Endodermal cell (in vitro differentiated cells): ENCODE measurements at regions not wholly inside any gene's neighbourhood (a gene's known extent, or its start where the extent isn't known, plus 50 kb on each side); places are given as distances from the start of the nearest gene placed in this dataset.
"Not testable (repeated sequence)": the region's sequence is repeated elsewhere in the genome, so short reads cannot be mapped to it uniquely, and the experiment has no call there.

ENCODE experiments used
- DNase-seq: peaks from one replicate; pipeline ENCODE4 v3.0.0-alpha.2; 2017
- H3K27ac ChIP-seq: 2 replicates; pipeline ENCODE4 v1.5.1; 2013; ENCODE audit warnings: mild to moderate bottlenecking, low read depth, low read length, moderate library complexity
- H3K27me3 ChIP-seq: 2 replicates; pipeline ENCODE4 v1.6.1; 2013; ENCODE audit warnings: mild to moderate bottlenecking, low read length, moderate library complexity; ENCODE audit not compliant: insufficient read depth, control insufficient read depth, poor library complexity, severe bottlenecking
- H3K36me3 ChIP-seq: 2 replicates; pipeline ENCODE4 v1.7.0; 2013; ENCODE audit warnings: mild to moderate bottlenecking, low read length, moderate library complexity; ENCODE audit not compliant: control insufficient read depth, insufficient read depth
- H3K4me1 ChIP-seq: one replicate; pipeline ENCODE4 v1.7.0; 2013; ENCODE audit warnings: low read length; ENCODE audit not compliant: control insufficient read depth, insufficient read depth
- H3K4me3 ChIP-seq: 2 replicates; pipeline ENCODE4 v1.5.1; 2013; ENCODE audit warnings: mild to moderate bottlenecking, low read length, moderate library complexity
- H3K9ac ChIP-seq: 2 replicates; pipeline ENCODE4 v1.6.1; 2013; ENCODE audit warnings: mild to moderate bottlenecking, low read length, moderate library complexity; ENCODE audit not compliant: poor library complexity, severe bottlenecking; ENCODE audit errors: extremely low read depth
- H3K9me3 ChIP-seq: 2 replicates; pipeline ENCODE4 v1.6.1; 2013; ENCODE audit warnings: mild to moderate bottlenecking, low read length, moderate library complexity; ENCODE audit not compliant: control insufficient read depth
- H3K27ac Mint-ChIP-seq: 2 replicates; pipeline ENCODE4 v1.8.0; 2020; ENCODE audit warnings: mixed read lengths
- H3K27me3 Mint-ChIP-seq: 2 replicates; pipeline ENCODE4 v1.8.0; 2021; ENCODE audit warnings: mild to moderate bottlenecking, mixed read lengths; ENCODE audit not compliant: insufficient read depth
- H3K36me3 Mint-ChIP-seq: 2 replicates; pipeline ENCODE4 v1.8.0; 2020; ENCODE audit warnings: low read depth, mixed read lengths
- H3K4me1 Mint-ChIP-seq: 2 replicates; pipeline ENCODE4 v1.8.0; 2020; ENCODE audit warnings: mixed read lengths
- H3K4me3 Mint-ChIP-seq: 2 replicates; pipeline ENCODE4 v1.8.0; 2020; ENCODE audit warnings: mild to moderate bottlenecking, moderate library complexity, mixed read lengths
- H3K9me3 Mint-ChIP-seq: 2 replicates; pipeline ENCODE4 v1.8.0; 2020; ENCODE audit warnings: mild to moderate bottlenecking, mixed read lengths
- WGBS, 2 experiments: methylation state at CpG; one replicate each; pipeline versions ENCODE4 v1.1.5 to v1.1.7; 2013; ENCODE audit warnings: missing lambda C conversion rate in 2 of 2, mixed read lengths in 1 of 2; ENCODE audit not compliant: insufficient coverage in 1 of 2, insufficient read length in 1 of 2; 5-methylcytosine and 5-hydroxymethylcytosine counted together
- TF ChIP-seq, protein P1 (sequence below): fragments of 200-600 bp; sonication (generic); conservative IDR thresholded peaks from 2 replicates; pipeline ENCODE4 v1.5.0; 2021; ENCODE audit warnings: antibody characterized with exemption, mild to moderate bottlenecking

DNA sequence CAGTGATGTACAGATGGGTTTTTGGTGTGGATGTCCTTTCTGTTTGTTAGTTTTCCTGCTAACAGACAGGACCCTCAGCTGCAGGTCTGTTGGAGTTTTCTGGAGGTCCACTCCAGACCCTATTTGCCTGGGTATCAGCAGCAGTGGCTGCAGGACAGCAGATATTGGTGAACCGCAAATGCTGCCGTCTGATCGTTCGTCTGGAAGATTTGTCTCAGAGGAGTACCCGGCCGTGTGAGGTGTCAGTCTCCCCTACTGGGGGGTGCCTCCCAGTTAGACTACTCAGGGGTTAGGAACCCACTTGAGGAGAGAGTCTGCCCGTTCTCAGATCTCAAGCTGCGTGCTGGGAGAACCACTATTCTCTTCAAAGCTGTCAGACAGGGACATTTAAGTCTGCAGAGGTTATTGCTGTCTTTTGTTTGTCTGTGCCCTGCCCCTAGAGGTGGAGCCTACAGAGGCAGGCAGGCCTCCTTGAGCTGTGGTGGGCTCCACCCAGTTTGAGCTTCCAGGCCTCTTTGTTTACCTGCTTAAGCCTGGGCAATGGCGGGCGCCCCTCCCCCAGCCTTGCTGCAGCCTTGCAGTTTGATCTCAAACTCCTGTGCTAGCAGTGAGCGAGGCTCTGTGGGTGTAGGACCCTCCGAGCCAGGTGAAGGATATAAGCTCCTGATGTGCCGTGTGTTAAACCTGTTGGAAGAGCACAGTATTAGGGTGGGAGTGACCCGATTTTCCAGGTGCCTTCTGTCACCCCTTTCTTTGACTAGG, 66.3 kb upstream of the PAM start:
- not testable (repeated sequence) for H3K4me3 ChIP-seq, H3K4me1 ChIP-seq, H3K4me1 Mint-ChIP-seq, DNase-seq, H3K27ac ChIP-seq, H3K27me3 Mint-ChIP-seq, H3K27ac Mint-ChIP-seq, H3K9ac ChIP-seq, H3K27me3 ChIP-seq, H3K36me3 ChIP-seq, H3K4me3 Mint-ChIP-seq, H3K36me3 Mint-ChIP-seq
- peaks cover 35% of the 10 kb centered on the region for H3K9me3 Mint-ChIP-seq
- peaks cover 19% of the 10 kb centered on the region for H3K9me3 ChIP-seq
- 93 to 95% methylated on average over 12 to 14 of the region's 14 CpGs for WGBS, 2 experiments

DNA sequence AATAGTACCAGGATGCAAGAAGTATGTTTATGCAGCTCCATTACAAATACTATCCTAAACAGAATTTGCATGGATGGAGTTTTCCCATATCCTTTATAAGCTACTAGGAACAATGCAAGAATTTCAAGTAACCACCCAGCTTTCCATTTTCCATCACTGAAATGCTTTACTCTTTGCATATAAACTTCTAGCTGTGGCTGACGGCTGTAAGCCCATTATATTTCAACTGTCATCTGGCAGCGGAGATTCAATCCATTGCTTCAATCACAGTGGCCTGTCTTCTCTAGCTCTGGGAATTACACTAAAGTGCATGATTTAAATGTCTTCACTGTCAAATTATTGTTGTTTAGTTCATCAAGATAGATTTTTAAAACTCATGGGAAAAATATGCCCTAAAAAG, 64.2 kb upstream of the PAM start:
- Histone ChIP-seq H3K9ac (no peak overlapping the region), H3K4me1 (no peaks in the 10 kb centered on the region), H3K27ac (no peak overlapping the region), H3K4me3 (no peak overlapping the region), H3K9me3 (peaks cover 19% of the 10 kb centered on the region), H3K36me3 (no peaks in the 10 kb centered on the region), H3K27me3 (no peaks in the 10 kb centered on the region)
- no peak for DNase-seq
- no peaks in the 10 kb centered on the region for H3K27me3 Mint-ChIP-seq
- H3K4me3 Mint-ChIP-seq = no peak overlapping the region
- H3K27ac Mint-ChIP-seq = no peak overlapping the region
- peaks cover 1% of the 10 kb centered on the region for H3K36me3 Mint-ChIP-seq
- WGBS, 2 experiments = 83 to 91% methylated on average over 1 to 2 of the region's 2 CpGs
- no peaks in the 10 kb centered on the region for H3K4me1 Mint-ChIP-seq
- peaks cover 35% of the 10 kb centered on the region for H3K9me3 Mint-ChIP-seq
- TF ChIP-seq, protein P1, sequence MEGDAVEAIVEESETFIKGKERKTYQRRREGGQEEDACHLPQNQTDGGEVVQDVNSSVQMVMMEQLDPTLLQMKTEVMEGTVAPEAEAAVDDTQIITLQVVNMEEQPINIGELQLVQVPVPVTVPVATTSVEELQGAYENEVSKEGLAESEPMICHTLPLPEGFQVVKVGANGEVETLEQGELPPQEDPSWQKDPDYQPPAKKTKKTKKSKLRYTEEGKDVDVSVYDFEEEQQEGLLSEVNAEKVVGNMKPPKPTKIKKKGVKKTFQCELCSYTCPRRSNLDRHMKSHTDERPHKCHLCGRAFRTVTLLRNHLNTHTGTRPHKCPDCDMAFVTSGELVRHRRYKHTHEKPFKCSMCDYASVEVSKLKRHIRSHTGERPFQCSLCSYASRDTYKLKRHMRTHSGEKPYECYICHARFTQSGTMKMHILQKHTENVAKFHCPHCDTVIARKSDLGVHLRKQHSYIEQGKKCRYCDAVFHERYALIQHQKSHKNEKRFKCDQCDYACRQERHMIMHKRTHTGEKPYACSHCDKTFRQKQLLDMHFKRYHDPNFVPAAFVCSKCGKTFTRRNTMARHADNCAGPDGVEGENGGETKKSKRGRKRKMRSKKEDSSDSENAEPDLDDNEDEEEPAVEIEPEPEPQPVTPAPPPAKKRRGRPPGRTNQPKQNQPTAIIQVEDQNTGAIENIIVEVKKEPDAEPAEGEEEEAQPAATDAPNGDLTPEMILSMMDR = no peak

- H3K27me3 ChIP-seq = no peaks in the 10 kb centered on the region
- H3K9ac ChIP-seq = no peak overlapping the region
- H3K9me3 Mint-ChIP-seq = peaks cover 33% of the 10 kb centered on the region
- no peaks in the 10 kb centered on the region for H3K4me1 Mint-ChIP-seq
- H3K36me3 Mint-ChIP-seq = peaks cover 1% of the 10 kb centered on the region
- H3K27me3 Mint-ChIP-seq = no peaks in the 10 kb centered on the region
- no peak for DNase-seq
- peaks cover 19% of the 10 kb centered on the region for H3K9me3 ChIP-seq
- H3K4me3 Mint-ChIP-seq = no peak overlapping the region
- H3K36me3 ChIP-seq = no peaks in the 10 kb centered on the region
- H3K27ac ChIP-seq = no peak overlapping the region
- no peak overlapping the region for H3K4me3 ChIP-seq
- H3K27ac Mint-ChIP-seq = no peak overlapping the region
- no peaks in the 10 kb centered on the region for H3K4me1 ChIP-seq
- TF ChIP-seq, protein P1 = no peak
- WGBS, 2 experiments = 97% methylated on average over 1 of the region's 1 CpG; no CpG with 5 or more reads in 1 of the 2 experiments
These were observed 63.7 kb upstream of the PAM start for GRCh38 chr5:102691434-102691833.
